Keratinocyte (primary cell): ENCODE measurements at regions not wholly inside any gene's neighbourhood (a gene's known extent, or its start where the extent isn't known, plus 50 kb on each side); places are given as distances from the start of the nearest gene placed in this dataset.

ENCODE experiments used
- DNase-seq: peaks from one replicate; pipeline ENCODE4 v3.0.0-alpha.2; 2011; ENCODE audit warnings: low read depth, missing footprints, low spot score
- FAIRE-seq: peaks from 2 replicates; lab custom pipeline; 2011; peaks lifted over from hg19 to GRCh38; lab: Jason Lieb, UNC
- H2AFZ ChIP-seq: 2 replicates; pipeline ENCODE4 v1.6.0; 2012; ENCODE audit warnings: low read length, control low read depth, inconsistent platforms; ENCODE audit not compliant: control insufficient read depth
- H3K27ac ChIP-seq: 2 replicates; pipeline ENCODE4 v1.5.1; 2011; ENCODE audit warnings: low read length; ENCODE audit not compliant: control insufficient read depth, insufficient read depth
- H3K27me3 ChIP-seq: 3 replicates; pipeline ENCODE4 v1.6.0; 2011; ENCODE audit warnings: low read length; ENCODE audit not compliant: control insufficient read depth, insufficient read depth; ENCODE audit errors: extremely low read depth
- H3K36me3 ChIP-seq, 2 experiments: 2 replicates in 1 of 2; 3 replicates in 1 of 2; pipeline ENCODE4 v1.5.1; 2011; ENCODE audit warnings: low read length in 2 of 2, mild to moderate bottlenecking in 1 of 2; ENCODE audit not compliant: control insufficient read depth in 2 of 2, insufficient read depth in 2 of 2; ENCODE audit errors: extremely low read depth in 1 of 2
- H3K4me1 ChIP-seq: 3 replicates; pipeline ENCODE4 v1.5.1; 2011; ENCODE audit warnings: low read length; ENCODE audit not compliant: control insufficient read depth, insufficient read depth; ENCODE audit errors: extremely low read depth
- H3K4me2 ChIP-seq: 3 replicates; pipeline ENCODE4 v1.6.0; 2011; ENCODE audit warnings: low read depth, low read length; ENCODE audit not compliant: control insufficient read depth, insufficient read depth; ENCODE audit errors: extremely low read depth
- H3K4me3 ChIP-seq, 3 experiments: fragments of 200-600 bp in 1 of 3; sonication (generic) in 1 of 3; 2 replicates in 2 of 3; 3 replicates in 1 of 3; pipeline ENCODE4 v1.5.1; 2011 to 2016; ENCODE audit warnings: low read length in 3 of 3, mild to moderate bottlenecking in 3 of 3, control low read depth in 2 of 3, inconsistent platforms in 1 of 3, low read depth in 1 of 3, mixed read lengths in 1 of 3, mixed run types in 1 of 3, moderate library complexity in 1 of 3; ENCODE audit not compliant: control insufficient read depth in 2 of 3, insufficient read depth in 2 of 3; ENCODE audit errors: extremely low read depth in 1 of 3
- H3K79me2 ChIP-seq: 2 replicates; pipeline ENCODE4 v1.6.0; 2012; ENCODE audit warnings: low read length; ENCODE audit not compliant: control insufficient read depth, insufficient read depth
- H3K9ac ChIP-seq: 3 replicates; pipeline ENCODE4 v1.6.0; 2011; ENCODE audit warnings: low read length; ENCODE audit not compliant: control insufficient read depth, insufficient read depth; ENCODE audit errors: extremely low read depth
- H3K9me1 ChIP-seq: 3 replicates; pipeline ENCODE4 v1.6.0; 2011; ENCODE audit warnings: low read length; ENCODE audit not compliant: control insufficient read depth, insufficient read depth; ENCODE audit errors: extremely low read depth
- H3K9me3 ChIP-seq: 2 replicates; pipeline ENCODE4 v1.5.1; 2012; ENCODE audit warnings: low read depth, low read length; ENCODE audit not compliant: control insufficient read depth
- H4K20me1 ChIP-seq: 3 replicates; pipeline ENCODE4 v1.6.0; 2011; ENCODE audit warnings: low read length; ENCODE audit not compliant: control insufficient read depth, insufficient read depth; ENCODE audit errors: extremely low read depth
- CTCF ChIP-seq, 3 experiments: IDR thresholded peaks in 1 of 3; conservative IDR thresholded peaks in 1 of 3; optimal IDR thresholded peaks in 1 of 3; 2 replicates in 2 of 3; 3 replicates in 1 of 3; pipeline versions ENCODE3 to v1.5.1; 2011; ENCODE audit warnings: low read length in 3 of 3, mild to moderate bottlenecking in 3 of 3, moderate library complexity in 2 of 3, control low read depth in 1 of 3, inconsistent platforms in 1 of 3; ENCODE audit not compliant: insufficient read depth in 2 of 3; ENCODE audit errors: extremely low read depth in 1 of 3
- EZH2 ChIP-seq: IDR thresholded peaks from one replicate; pipeline ENCODE4 v1.6.1; 2012; ENCODE audit warnings: inconsistent platforms, mild to moderate bottlenecking, low read length, moderate library complexity
- dilution Hi-C: fragments of 300-500 bp; cut with MboI; formaldehyde crosslinking; loops from one replicate; pipeline ENCODE4 v1.7.0; 2020; ENCODE audit warnings: low sequenced_read_pairs; ENCODE audit not compliant: extremely low pct_ligation_motif_present

DNA sequence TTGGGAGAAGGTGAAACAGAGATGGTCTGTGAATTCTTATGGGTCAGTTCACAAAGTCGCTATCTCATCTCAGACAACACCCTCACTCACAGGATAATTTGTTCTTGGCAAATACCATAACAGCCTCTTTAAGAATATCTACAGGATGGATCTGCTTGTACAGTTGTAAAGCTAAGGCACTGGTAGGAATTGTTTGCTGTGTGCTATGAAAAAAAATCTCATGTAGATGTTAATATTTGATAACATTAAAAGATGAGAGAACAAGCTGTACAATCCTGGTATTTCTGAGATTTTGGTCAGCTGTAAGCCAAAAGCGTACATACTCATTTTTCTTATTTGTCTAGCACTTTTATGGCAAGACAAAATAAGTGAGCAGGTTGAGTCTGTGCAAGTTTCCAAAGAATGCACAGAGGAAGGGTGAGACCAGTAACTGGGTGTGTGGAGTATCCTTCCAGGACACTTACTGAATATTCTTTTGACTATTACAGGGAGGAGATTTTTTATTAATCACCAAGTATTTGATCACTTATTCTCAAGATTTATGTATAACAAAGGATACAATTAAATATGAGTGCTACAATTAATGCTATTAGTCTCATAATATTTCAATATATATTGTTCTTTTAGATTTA, 814.5 kb upstream of the MIR17HG start:
- Histone ChIP-seq H3K9me3 (no peaks in the 10 kb centered on the region), H3K4me3 (no peak overlapping the region), H3K79me2 (no peaks in the 10 kb centered on the region), H2AFZ (no peak overlapping the region), H3K27ac (no peak overlapping the region), H3K9ac (no peak overlapping the region), H3K4me2 (no peak overlapping the region), H3K36me3 (no peaks in the 10 kb centered on the region), H3K4me1 (no peaks in the 10 kb centered on the region), H4K20me1 (no peaks in the 10 kb centered on the region), H3K9me1 (no peaks in the 10 kb centered on the region), H3K27me3 (no peaks in the 10 kb centered on the region)
- FAIRE-seq (no peak), DNase-seq (no peak)
- dilution Hi-C loops, result no loop called here
- TF ChIP-seq EZH2, result no peak
- TF ChIP-seq CTCF (optimal IDR thresholded peaks at IDR 0.05 in 1 of 3, IDR thresholded peaks at IDR 0.05 in 1 of 3, conservative IDR thresholded peaks at IDR 0.05 in 1 of 3; ENCODE audit: extremely low read depth in 1 of 3, insufficient read depth in 2 of 3, low read length in 3 of 3), result no peak

- H4K20me1 ChIP-seq, result no peaks in the 10 kb centered on the region
- no peaks in the 10 kb centered on the region for H3K9me1 ChIP-seq
- no peak overlapping the region for H3K9ac ChIP-seq
- no peaks in the 10 kb centered on the region for H3K4me1 ChIP-seq
- FAIRE-seq (no peak), DNase-seq (no peak)
- no peak overlapping the region for H3K27ac ChIP-seq
- no peaks in the 10 kb centered on the region for H3K27me3 ChIP-seq
- H2AFZ ChIP-seq, result no peak overlapping the region
- no peak for TF ChIP-seq CTCF (optimal IDR thresholded peaks at IDR 0.05 in 1 of 3, IDR thresholded peaks at IDR 0.05 in 1 of 3, conservative IDR thresholded peaks at IDR 0.05 in 1 of 3; ENCODE audit: extremely low read depth in 1 of 3, insufficient read depth in 2 of 3, low read length in 3 of 3)
- TF ChIP-seq EZH2, result no peak
- no peaks in the 10 kb centered on the region for H3K36me3 ChIP-seq
- H3K9me3 ChIP-seq, result no peaks in the 10 kb centered on the region
- H3K4me3 ChIP-seq, result no peak overlapping the region
- dilution Hi-C loops, result no loop called here
- H3K79me2 ChIP-seq, result no peaks in the 10 kb centered on the region
- H3K4me2 ChIP-seq, result no peak overlapping the region
Observed at GRCh38 chr13:90533866-90534265, 813.6 kb upstream of the MIR17HG start.
